Eye (tissue), 1 donor: ENCODE measurements at regions not wholly inside any gene's neighbourhood (a gene's known extent, or its start where the extent isn't known, plus 50 kb on each side); places are given as distances from the start of the nearest gene placed in this dataset.

Experiments used
- DNase-seq: peaks from one replicate; pipeline ENCODE4 v3.0.0-alpha.2; 2015

DNA sequence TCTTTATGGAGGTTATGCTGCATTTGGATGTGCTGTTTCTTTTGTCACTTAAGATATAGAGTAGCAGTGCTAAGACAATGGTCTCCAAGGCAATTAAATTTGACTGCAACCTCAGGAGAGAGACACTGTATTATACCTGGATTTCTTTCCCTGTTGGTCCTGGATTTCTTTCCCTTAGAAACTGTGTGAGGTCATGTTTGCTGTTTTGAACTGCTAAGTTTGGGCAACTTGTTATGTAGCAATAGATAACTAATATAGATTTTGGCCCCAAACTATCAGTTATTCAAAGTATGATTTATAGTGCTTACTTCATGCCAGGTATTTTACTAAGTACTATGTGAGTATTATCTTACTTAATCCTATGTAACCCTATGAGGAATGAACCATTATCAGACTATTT lies 458.4 kb downstream of the HS3ST3B1 start:
- DNase-seq = no peak

DNA sequence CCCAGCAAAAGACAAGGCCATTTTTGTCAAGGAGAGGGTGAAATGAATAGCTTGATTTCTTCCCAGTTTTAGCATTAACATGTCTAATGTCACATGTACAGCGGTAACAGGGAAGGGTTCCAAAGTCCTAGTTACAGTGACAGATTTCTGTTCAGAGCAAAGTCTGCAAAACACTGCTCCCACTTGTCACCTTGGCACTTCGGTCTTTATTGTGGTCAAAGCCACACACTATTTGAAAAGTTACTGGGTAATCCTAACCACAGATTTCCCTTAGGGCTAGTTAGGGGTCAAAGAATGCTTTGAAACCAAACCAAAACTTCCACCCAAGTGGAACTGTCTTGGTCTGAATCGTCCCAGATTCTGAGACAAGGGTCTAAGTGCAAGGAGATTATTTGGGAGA lies 455.6 kb downstream of the HS3ST3B1 start:
- no peak for DNase-seq

GRCh38 chr17:14755002-14755401 lies 454.1 kb downstream of the HS3ST3B1 start:
- DNase-seq = no peak

- no peak for DNase-seq
Observed at GRCh38 chr17:14753383-14753782, 452.5 kb downstream of the HS3ST3B1 start.

DNA sequence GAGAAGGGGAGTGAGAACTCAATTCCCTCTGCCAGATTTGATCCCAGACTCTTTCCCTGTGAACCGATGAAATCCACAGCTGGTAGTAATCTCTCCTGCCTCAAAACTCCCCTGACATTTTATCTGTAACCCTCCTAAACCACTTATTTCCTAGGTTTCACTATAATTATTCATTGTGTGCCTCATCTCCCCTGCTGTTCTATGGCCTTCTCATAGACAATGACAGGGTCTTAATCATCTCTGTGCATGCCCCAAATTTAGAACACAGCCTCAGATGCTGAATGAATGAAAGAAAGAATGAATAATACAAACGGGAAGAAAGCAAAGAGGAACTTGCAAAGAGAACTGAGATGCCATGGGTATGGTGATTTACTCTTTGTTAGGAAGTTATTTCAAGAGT lies 451.1 kb downstream of the HS3ST3B1 start:
- no peak for DNase-seq

DNA sequence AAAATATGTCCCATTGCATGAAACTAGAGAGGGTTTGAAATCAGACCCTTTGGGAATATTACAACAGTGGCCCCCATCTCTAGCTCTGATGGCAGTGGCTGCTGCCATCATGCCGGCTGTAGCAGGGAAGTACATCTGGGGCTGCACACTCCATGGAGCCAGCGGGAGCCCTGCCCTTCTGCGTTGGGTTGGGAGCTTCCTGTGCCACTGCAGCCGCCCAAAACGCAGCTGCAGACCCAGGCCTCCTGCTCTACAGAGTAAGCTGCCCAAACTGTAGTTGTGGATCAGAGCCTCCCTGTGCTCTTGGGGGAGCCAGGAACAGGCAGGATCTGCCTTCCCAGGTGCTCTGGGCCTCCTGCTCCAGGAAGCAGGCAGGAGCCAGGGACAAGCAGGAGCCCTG lies 450.0 kb downstream of the HS3ST3B1 start:
- DNase-seq = no peak

DNA sequence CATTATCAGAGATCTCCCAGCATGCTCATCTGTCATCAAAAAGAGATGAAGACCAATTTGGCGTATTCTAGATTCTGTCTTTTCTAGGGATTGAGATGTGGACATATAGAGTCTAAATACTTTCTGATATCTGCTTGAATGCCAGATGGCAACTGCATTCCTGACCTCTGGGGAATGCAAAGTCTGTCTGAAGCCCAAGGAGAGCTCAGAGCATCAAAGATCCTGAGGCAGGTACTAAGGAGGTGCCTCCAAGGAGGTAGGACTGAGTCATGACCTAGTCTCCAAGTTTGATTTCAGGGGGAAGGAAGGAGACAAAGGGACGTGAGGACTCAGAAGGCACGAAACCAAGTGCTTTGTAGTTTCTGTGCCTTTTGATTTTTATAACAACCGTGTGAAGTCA lies 448.4 kb downstream of the HS3ST3B1 start:
- no peak for DNase-seq

GRCh38 chr17:14748036-14748710 lies 447.3 kb downstream of the HS3ST3B1 start:
- no peak for DNase-seq

DNA sequence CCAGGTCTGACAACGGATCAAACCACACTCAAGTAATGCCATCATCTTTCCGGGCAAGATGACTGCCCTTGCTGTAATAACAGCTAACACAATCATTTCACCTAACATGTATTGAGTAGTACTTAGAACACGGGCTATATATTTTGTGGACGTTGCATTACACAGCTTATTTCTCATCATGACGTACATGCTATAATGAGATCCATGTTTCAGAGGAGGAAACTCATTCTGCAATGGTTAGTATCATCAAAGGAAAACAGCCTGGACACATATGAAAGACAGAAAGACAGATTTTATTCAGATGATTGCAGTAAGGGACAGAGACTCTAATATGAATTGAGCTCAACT lies 446.7 kb downstream of the HS3ST3B1 start:
- no peak for DNase-seq

- no peak for DNase-seq
Observed at GRCh38 chr17:14746822-14747602, 446.1 kb downstream of the HS3ST3B1 start.

DNA sequence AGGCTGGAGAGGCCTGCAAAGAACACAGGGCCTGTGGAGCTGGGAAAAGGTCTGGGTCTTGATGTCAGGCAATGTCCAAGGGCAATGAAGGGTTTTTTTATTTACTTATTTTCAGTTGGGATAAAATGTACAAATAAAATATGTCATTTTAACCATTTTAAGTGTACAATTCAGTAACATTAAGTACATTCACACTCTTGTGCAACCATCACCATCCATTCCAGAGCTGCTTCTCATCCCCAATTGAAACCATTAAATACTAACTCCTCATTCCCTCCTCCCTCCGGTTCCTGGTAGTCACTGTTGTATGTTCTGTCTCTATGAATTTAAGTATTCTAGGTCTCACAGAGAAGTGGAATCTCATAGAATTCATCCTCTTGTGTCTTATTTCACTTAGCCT lies 444.7 kb downstream of the HS3ST3B1 start:
- DNase-seq = no peak

- DNase-seq = no peak
Observed at GRCh38 chr17:14744761-14745473, 444.0 kb downstream of the HS3ST3B1 start.

DNA sequence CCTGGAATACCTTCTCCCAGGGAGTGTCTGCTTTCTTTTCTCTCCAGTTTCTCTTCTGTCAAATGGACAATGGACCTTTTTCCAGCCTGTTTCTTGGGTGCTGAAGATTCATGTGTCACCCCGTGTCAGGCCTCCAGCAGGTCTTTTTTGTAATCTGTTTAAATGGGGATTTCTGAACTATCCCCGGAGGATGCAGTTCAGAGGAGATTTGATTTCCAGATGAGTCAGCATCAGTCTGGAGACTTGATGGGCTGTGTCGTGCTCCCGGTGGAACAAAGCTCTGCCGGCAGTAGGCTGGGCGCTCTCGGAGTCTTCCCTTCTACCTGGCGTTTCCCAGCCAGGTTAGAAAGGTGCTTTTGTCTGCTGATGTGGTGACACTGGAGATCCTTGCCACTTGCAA lies 440.6 kb downstream of the HS3ST3B1 start:
- DNase-seq = peak; percentile 26

- DNase-seq = no peak
Observed at GRCh38 chr17:14739656-14740431, 439.0 kb downstream of the HS3ST3B1 start.

DNA sequence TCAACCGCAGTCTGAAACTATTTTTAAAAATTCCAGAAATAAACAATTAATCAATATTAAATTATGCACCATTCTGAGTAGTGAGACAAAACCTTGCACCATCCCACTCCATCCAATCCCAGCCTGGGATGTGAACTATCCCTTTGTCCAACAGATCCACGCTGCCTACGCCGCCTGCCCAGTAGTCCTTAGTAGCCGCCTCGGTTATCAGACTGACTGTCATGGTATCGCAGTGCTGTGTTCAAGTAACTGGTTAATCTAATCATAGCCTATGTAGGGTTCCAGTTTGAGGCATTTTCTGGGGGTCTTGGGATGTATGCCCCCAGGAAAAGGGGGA lies 437.7 kb downstream of the HS3ST3B1 start:
- DNase-seq = no peak

GRCh38 chr17:14737984-14738651 lies 437.2 kb downstream of the HS3ST3B1 start:
- DNase-seq = peak; percentile 75

- no peak for DNase-seq
Observed at GRCh38 chr17:14736631-14737030, 435.8 kb downstream of the HS3ST3B1 start.

DNA sequence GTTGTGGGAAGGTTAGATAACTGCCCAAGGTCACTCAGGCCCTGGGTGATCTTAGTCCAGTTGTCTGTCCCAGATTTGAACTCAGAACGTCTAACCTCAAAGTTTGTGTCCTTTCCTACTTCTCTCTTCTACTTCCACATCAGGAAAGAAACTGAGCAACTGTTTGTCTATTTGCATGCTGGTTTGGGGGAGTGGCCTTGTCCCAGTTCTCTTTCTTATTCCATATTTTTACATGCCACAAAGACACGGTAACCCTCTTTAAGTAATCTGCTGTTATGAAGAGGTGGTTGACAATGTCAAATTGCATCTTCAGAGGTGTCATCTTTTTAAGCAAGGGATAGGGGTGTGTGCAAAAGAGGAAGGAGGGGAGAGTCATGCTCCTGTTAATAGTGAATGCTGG lies 432.5 kb downstream of the HS3ST3B1 start:
- DNase-seq = no peak

DNA sequence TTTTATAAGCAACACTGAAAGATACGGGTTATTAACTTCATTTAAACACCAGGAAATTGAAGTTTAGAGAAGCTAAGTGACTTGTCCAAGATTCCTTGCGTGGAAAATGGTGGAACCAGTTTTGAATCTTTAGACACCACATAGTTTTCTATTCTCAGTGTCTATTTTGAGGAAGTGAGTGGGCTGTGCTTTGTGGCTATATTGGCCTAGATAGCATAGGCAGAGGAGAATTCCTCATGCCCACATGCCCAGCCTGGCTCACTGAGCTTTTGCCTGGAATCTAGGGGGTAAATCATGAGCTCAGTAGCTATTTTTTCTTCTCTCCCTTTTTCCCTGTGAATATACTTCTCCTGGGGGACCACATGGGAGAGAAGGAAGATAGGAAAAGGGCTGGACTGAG lies 431.3 kb downstream of the HS3ST3B1 start:
- DNase-seq = no peak

GRCh38 chr17:14731591-14731990 lies 430.7 kb downstream of the HS3ST3B1 start:
- DNase-seq = no peak

GRCh38 chr17:14730821-14731220 lies 429.9 kb downstream of the HS3ST3B1 start:
- no peak for DNase-seq

- DNase-seq = no peak
Observed at GRCh38 chr17:14725729-14726128, 424.8 kb downstream of the HS3ST3B1 start.

- DNase-seq = no peak
Observed at GRCh38 chr17:14724770-14725169, 423.9 kb downstream of the HS3ST3B1 start.
